DND-41 (cell line): ENCODE measurements at regions not wholly inside any gene's neighbourhood (a gene's known extent, or its start where the extent isn't known, plus 50 kb on each side); places are given as distances from the start of the nearest gene placed in this dataset.

Experiments used
- ATAC-seq: fragments of 200-7000 bp; cut with Tn5 transposase; 3 replicates; pipeline ENCODE4 v1.9.1; 2021; ENCODE audit warnings: low read depth; ENCODE audit not compliant: insufficient read depth
- DNase-seq: peaks from one replicate; pipeline ENCODE4 v3.0.0-alpha.2; 2020
- H2AFZ ChIP-seq: 2 replicates; pipeline ENCODE4 v1.6.0; 2012; ENCODE audit warnings: low read depth, low read length
- H3K27ac ChIP-seq: 2 replicates; pipeline ENCODE4 v1.5.1; 2012; ENCODE audit warnings: low read length, inconsistent platforms
- H3K27me3 ChIP-seq: fragments of 200-600 bp; sonication (generic); 2 replicates; pipeline ENCODE4 v1.6.0; 2012; ENCODE audit warnings: low read length, mild to moderate bottlenecking, inconsistent platforms; ENCODE audit not compliant: insufficient read depth, poor library complexity
- H3K36me3 ChIP-seq: 2 replicates; pipeline ENCODE4 v1.5.1; 2012; ENCODE audit warnings: low read length, inconsistent platforms; ENCODE audit not compliant: insufficient read depth
- H3K4me1 ChIP-seq: 2 replicates; pipeline ENCODE4 v1.5.1; 2012; ENCODE audit warnings: mild to moderate bottlenecking, low read length; ENCODE audit not compliant: insufficient read depth
- H3K4me2 ChIP-seq: 2 replicates; pipeline ENCODE4 v1.6.0; 2012; ENCODE audit warnings: mild to moderate bottlenecking, moderate library complexity, low read length, inconsistent platforms; ENCODE audit not compliant: insufficient read depth
- H3K4me3 ChIP-seq, 2 experiments: fragments of 200-600 bp in 1 of 2; shearing (Covaris generic) in 1 of 2; 2 replicates each; pipeline ENCODE4 v1.5.1; 2012 to 2016; ENCODE audit warnings: inconsistent platforms in 2 of 2, low read length in 2 of 2, mild to moderate bottlenecking in 2 of 2, low read depth in 1 of 2, moderate library complexity in 1 of 2
- H3K79me2 ChIP-seq: 2 replicates; pipeline ENCODE4 v1.6.0; 2012; ENCODE audit warnings: low read length, inconsistent platforms; ENCODE audit not compliant: insufficient read depth
- H3K9ac ChIP-seq: 2 replicates; pipeline ENCODE4 v1.6.0; 2012; ENCODE audit warnings: low read depth, mild to moderate bottlenecking, inconsistent platforms, low read length, moderate library complexity
- H3K9me3 ChIP-seq: 2 replicates; pipeline ENCODE4 v1.5.1; 2012; ENCODE audit warnings: low read length, moderate library complexity, mild to moderate bottlenecking, inconsistent platforms; ENCODE audit not compliant: insufficient read depth, severe bottlenecking
- H4K20me1 ChIP-seq: 2 replicates; pipeline ENCODE4 v1.6.0; 2012; ENCODE audit warnings: low read length; ENCODE audit not compliant: insufficient read depth
- EZH2 ChIP-seq: IDR thresholded peaks from 3 replicates; pipeline ENCODE4 v1.6.1; 2012; ENCODE audit warnings: borderline replicate concordance, low read depth, mild to moderate bottlenecking, moderate library complexity, low read length, inconsistent platforms; ENCODE audit not compliant: severe bottlenecking
- TF ChIP-seq, protein P1 (sequence below): IDR thresholded peaks from 2 replicates; pipeline ENCODE4 v1.5.1; 2012; ENCODE audit warnings: borderline replicate concordance, low read length, moderate library complexity, mild to moderate bottlenecking; ENCODE audit not compliant: poor library complexity, severe bottlenecking; ENCODE audit errors: extremely low read depth

DNA sequence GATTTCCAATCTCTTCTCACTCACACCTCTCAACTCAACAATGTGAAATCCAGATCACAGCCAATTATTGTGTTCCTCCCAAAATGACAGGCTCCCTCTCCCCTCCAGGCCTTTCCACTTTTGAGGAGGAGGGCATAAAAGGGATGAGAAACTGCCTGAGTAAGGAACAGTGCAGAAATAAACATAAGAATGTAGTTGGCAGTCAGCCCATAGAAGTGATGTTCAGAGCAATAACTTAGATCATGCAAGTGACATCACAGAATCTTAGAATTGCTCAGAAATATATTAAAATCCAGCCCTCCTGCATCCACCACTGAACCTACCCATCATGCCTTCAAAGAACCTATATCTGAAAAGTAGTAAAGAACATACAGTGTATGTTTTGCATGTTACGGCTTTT, 299.4 kb upstream of the GADL1 start:
- Histone ChIP-seq H3K36me3 (no peaks in the 10 kb centered on the region), H3K4me3 (no peak overlapping the region), H3K4me2 (no peak overlapping the region), H3K27me3 (no peaks in the 10 kb centered on the region), H4K20me1 (no peaks in the 10 kb centered on the region), H3K79me2 (no peaks in the 10 kb centered on the region), H3K9me3 (no peaks in the 10 kb centered on the region), H3K27ac (no peak overlapping the region), H3K9ac (no peak overlapping the region), H2AFZ (no peak overlapping the region), H3K4me1 (no peaks in the 10 kb centered on the region)
- no peak for DNase-seq
- TF ChIP-seq EZH2: no peak
- no peak for ATAC-seq

DNA sequence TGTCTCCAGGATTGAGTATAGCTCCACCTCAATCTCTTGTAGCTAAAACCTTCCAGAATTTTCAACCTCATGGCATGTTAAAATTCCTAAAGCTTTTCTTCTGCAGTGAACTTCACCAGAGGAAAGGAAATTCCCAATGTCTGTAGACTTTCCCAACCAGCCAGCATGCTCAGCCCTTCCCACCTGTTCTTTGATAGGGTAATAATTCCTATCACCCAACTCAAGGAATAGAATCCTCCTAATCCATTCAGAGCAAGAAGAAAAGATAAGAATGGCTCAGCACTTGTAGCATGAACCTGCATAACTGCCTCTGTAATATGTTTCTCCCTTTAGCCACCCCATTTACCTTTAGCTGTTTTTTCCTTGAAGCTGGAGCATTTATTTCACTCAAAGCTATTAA, 301.8 kb upstream of the GADL1 start:
- H2AFZ ChIP-seq: no peak overlapping the region
- H4K20me1 ChIP-seq: no peaks in the 10 kb centered on the region
- no peaks in the 10 kb centered on the region for H3K27me3 ChIP-seq
- H3K9ac ChIP-seq: no peak overlapping the region
- H3K4me2 ChIP-seq: no peak overlapping the region
- no peak overlapping the region for H3K4me3 ChIP-seq
- no peaks in the 10 kb centered on the region for H3K79me2 ChIP-seq
- no peak for TF ChIP-seq EZH2
- TF ChIP-seq, protein P1, sequence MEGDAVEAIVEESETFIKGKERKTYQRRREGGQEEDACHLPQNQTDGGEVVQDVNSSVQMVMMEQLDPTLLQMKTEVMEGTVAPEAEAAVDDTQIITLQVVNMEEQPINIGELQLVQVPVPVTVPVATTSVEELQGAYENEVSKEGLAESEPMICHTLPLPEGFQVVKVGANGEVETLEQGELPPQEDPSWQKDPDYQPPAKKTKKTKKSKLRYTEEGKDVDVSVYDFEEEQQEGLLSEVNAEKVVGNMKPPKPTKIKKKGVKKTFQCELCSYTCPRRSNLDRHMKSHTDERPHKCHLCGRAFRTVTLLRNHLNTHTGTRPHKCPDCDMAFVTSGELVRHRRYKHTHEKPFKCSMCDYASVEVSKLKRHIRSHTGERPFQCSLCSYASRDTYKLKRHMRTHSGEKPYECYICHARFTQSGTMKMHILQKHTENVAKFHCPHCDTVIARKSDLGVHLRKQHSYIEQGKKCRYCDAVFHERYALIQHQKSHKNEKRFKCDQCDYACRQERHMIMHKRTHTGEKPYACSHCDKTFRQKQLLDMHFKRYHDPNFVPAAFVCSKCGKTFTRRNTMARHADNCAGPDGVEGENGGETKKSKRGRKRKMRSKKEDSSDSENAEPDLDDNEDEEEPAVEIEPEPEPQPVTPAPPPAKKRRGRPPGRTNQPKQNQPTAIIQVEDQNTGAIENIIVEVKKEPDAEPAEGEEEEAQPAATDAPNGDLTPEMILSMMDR: no peak
- no peak for DNase-seq
- H3K36me3 ChIP-seq: no peaks in the 10 kb centered on the region
- H3K4me1 ChIP-seq: no peaks in the 10 kb centered on the region
- ATAC-seq: no peak
- no peak overlapping the region for H3K27ac ChIP-seq
- H3K9me3 ChIP-seq: no peaks in the 10 kb centered on the region

DNA sequence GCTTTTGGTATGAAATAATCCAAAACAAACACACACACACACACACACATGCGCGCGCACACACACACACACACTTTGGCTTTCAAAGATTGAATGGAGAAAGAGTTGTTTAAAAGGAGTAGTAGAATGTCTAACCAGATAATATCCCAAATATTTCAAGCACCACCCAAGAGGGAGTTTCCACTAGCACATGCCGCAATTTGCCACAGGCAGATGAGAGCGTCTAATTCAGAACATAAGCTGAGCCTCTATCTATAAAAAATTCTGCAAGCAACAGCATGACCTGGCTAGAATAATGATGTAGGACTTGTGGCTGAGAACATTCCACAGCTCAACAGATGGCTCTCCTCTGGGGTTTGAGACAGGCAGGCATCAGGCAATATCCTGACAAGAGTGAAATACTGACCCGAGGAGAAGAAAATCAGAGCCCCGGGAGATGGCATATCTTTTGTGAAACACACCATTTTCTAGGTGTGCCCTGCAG, 302.5 kb upstream of the GADL1 start:
- H3K79me2 ChIP-seq: no peaks in the 10 kb centered on the region

DNA sequence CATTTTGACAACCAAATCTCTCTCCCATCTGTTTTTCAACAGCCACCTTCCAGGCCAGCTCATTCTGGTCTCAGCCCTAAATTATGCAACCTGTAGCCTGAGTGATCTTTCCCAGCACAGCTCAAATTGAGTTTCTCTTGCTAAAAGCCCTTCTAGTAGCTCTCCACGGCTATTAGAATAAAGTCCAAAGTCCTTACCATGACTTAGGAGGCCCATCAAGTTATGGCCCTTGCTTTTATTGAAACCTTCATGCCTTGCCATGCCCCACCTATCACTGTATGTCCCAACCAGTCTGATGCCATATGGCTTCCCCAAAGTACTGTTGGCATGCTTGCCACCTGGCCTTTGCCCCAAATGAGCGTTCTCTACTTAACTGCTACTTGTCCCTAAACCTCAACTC, 303.5 kb upstream of the GADL1 start:
- Histone ChIP-seq H2AFZ (no peak overlapping the region), H4K20me1 (no peaks in the 10 kb centered on the region), H3K36me3 (no peaks in the 10 kb centered on the region), H3K9me3 (no peaks in the 10 kb centered on the region), H3K27me3 (no peaks in the 10 kb centered on the region), H3K4me2 (no peak overlapping the region), H3K4me3 (no peak overlapping the region), H3K4me1 (no peaks in the 10 kb centered on the region), H3K79me2 (no peaks in the 10 kb centered on the region), H3K27ac (no peak overlapping the region), H3K9ac (no peak overlapping the region)
- TF ChIP-seq, protein P1: no peak
- TF ChIP-seq EZH2: no peak
- no peak for ATAC-seq
- DNase-seq: no peak

More for the DNA sequence above, 302.5 kb upstream of the GADL1 start:
- H4K20me1 ChIP-seq: no peaks in the 10 kb centered on the region
- no peak overlapping the region for H3K9ac ChIP-seq
- no peak overlapping the region for H3K4me3 ChIP-seq
- DNase-seq (no peak), ATAC-seq (no peak)
- no peaks in the 10 kb centered on the region for H3K9me3 ChIP-seq
- no peak for TF ChIP-seq EZH2
- TF ChIP-seq, protein P1: no peak
- H3K4me2 ChIP-seq: no peak overlapping the region
- H3K27ac ChIP-seq: no peak overlapping the region
- no peaks in the 10 kb centered on the region for H3K4me1 ChIP-seq
- H3K27me3 ChIP-seq: no peaks in the 10 kb centered on the region
- H2AFZ ChIP-seq: no peak overlapping the region
- no peaks in the 10 kb centered on the region for H3K36me3 ChIP-seq
